Stimulated activated CD8-positive, alpha-beta memory T cell treated with anti-CD3 and anti-CD28 coated beads, Interleukin-4, amount 100 ng/mL, for 48 hours (primary cell): ENCODE measurements at regions not wholly inside any gene's neighbourhood (a gene's known extent, or its start where the extent isn't known, plus 50 kb on each side); places are given as distances from the start of the nearest gene placed in this dataset.

Source experiments
- DNase-seq: peaks from one replicate; pipeline ENCODE4 v3.0.0-alpha.2; 2020

DNA sequence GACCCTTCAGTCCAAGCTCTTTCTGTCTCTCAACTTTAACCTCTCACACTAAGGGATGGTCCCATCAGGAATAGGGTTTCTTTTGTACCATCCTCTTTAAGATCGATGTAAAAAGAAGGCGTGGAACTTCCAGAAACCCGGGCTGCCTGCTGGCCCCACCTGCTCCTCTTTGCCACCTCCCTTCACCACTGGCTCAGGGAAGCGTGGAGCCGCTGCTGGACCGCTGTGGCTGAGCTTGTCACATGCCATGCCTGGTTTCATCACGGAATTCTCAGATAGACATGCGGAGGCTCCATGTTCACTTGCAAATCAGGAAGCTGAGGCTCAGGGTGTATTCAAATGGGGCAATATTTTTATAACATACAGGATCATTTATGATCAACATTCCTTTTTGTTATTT, 399.7 kb downstream of the BRD1 start:
- no peak for DNase-seq

DNA sequence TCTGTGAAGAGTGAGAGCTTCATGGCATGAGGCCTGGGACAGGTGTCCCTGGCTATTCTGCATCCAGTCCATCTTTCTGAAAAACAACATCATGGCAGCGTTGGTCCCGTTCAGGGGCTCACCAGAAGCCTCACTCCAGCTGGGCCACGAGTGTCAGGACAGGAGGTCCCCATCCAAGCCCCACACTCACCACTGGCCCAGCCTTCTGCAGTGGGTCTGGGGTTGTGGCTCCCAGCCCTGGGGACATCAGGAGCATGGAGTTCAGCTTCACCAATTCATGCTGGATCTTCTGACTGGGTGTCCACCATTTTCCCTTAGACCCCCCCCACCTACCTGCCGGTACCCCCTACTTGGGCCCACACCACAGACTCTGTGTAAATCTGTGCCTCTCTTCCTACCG, 400.3 kb downstream of the BRD1 start:
- DNase-seq, result no peak

DNA sequence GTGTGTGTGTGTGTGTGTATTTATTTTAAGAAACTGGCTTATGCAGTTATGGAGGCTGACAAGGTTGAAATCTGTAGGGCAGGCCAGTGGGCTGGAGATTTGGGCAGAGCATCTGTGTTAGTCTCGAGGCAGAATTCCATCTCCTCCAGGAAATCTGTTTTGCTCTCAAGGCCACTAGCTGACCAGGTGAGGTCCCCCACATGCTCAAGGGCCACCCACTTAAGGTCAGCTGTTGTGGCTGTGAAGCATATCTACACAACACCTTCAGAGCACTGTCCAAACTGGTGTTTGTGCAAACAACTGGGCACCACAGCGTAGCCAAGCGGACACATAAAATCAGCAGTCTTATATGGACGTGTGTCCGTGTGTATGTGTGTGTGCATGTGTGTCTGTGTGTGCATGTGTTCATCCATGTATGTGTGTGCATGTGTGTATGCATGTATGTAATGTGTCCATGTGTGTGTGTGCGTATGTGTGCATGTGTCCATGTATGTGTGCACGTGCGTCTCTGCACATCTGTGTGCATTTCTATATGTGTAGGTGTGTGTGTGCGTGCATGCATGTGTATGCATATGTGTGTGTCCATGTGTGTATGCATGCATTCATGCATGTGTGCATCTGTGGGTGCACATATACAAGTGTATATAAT, 400.9 kb downstream of the BRD1 start:
- no peak for DNase-seq

DNA sequence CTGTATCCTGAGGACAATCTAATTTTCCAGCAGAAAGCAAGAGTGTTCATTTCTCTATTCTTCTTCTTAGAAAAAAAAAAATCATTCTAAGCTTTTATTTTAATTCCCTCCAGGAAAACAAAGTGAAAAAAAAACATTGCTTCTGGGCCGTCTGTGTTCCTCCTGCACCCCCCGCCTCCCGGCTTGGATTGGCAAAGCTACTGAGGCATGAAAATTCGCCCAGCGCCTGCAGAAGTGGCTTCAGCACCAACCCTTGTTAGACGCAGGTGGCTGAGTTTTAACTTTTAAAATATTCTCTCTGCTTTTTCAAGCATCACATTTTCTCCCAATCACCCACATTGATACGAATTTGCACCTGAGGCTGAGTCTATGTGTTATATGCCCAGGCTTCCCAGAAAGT, 401.6 kb downstream of the BRD1 start:
- no peak for DNase-seq

DNA sequence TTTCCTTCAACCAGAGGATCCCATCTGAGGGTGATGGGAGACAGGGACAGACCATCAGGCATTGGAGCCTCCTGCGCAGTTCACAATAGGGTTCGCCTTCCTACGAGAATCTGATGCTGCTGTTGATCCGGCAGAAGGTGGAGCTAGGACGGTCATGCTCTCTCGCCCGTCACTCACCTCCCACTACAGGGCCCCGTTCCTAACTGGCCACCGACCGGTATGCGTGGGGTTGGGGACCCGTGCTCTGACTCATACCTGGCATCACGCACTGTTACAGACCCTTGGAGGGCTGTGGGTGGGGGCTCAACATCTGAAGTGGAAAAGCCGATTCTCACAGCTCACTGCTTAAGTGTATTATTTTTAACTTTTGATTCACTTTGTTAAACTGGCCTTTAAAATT, 402.3 kb downstream of the BRD1 start:
- no peak for DNase-seq

DNA sequence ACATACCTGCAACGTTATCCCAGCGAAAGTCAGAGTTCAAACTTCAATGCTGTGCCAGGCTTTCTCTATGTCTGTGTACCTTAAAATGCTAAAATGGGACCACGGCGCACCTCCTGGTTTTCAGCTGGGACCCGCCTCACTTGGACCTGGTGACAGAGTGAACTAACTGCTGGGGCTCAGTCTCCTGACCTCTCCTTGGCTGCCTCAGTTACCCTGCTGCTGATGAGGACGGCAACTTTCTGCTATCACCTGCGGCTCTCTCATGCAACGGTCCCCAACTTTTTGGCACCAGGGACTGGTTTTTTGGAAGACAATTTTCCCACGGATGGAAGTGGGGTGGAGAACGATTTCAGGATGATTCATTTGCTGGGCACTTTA, 402.8 kb downstream of the BRD1 start:
- DNase-seq, result no peak

DNA sequence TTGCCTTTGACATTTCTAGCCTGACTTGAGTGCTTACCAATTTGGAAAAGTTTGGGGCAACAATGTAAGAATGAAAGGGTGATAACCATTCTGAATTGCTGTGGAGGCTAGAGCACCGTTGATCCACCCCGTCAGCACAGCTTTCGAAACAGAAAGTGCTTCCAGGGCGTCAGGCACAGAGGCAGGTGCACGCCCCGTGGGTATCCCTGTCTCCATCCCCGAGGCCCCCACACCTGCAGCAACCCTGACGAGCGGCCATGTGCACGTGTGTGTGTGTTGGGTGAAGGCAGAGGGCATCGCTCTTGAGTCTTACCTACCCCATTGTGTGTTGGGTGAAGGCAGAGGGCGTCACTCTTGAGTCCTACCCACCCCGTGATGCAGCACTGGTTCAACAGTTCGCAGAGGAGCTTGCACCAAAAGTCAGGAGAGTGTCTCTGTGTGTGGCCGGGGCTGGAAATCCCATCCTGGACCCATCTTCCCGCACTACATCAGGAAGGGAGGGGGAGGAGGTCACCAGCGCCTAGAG, 404.5 kb downstream of the BRD1 start:
- no peak for DNase-seq

DNA sequence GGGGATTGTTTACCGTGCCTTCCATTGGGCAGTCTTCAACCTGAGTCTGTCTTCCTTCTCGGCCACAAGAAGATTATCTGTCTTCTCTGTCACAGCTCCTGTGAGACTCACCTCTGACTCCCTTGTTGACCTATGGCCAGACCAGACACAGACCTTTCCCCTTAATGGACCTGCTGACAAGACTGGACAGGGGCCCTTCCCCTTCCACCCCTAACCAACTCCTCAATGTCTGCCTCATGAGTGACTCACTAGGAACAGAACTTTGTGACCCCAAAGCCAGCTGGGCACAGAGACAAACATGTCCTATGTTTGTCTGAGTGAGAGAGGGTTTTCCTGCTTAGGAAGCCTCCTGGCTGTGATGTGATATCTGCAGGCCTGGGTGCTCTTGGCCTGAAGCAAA, 405.0 kb downstream of the BRD1 start:
- no peak for DNase-seq

DNA sequence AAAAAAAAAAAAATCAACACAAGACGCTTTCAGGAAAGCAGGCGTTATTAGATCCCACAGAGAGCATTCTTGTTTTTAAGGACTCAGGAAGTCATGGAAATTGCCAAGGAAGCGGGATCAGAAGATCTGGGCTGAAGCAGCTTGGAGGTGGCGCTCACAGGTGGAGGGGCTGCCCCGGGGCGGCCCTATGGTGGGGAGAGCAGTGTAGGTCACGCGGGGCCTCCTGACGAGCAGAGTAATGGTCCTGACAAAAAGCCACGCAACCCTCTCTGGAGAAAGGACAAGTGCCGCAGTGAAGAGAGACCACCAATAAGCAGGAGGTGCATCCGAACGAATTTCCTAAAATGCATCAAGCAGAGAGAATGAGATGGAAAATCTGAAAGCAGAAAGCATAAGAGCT, 407.0 kb downstream of the BRD1 start:
- no peak for DNase-seq

DNA sequence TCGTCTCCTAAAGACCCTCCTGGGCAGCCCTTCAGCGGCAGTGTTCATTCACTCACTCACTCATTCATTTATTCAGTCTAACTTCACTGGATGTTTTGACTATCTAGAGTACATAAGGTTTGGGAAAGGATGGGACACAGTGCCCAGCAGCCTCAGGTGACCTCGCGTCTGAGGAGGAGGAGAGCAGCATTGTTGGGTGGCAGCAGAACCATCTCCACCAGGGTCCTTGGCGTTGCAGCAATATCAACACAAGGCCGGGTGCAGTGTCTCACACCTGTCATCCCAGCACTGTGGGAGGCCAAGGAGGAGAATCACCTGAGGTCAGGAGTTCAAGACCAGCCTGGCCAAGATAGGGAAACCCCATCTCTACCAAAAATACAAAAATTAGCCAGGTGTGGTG, 408.0 kb downstream of the BRD1 start:
- DNase-seq, result no peak

DNA sequence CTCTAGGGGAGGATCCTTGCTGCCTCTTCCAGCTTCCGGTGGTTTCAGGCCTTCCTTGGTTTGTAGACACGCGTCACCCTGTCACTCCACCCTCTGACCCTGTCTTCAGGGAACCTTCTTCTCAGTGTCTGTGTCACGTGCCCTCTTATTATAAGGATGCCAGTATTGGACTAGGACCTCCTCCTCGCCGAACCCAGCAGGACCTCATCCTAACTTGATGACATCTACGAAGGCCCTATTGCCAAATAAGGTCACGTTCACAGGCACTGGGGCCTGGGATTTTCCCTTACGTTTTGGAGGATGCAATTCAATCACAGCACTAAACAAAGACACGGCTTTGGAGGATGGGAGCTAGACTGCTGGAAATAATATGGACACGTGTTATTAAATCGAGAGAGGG, 408.7 kb downstream of the BRD1 start:
- no peak for DNase-seq

DNA sequence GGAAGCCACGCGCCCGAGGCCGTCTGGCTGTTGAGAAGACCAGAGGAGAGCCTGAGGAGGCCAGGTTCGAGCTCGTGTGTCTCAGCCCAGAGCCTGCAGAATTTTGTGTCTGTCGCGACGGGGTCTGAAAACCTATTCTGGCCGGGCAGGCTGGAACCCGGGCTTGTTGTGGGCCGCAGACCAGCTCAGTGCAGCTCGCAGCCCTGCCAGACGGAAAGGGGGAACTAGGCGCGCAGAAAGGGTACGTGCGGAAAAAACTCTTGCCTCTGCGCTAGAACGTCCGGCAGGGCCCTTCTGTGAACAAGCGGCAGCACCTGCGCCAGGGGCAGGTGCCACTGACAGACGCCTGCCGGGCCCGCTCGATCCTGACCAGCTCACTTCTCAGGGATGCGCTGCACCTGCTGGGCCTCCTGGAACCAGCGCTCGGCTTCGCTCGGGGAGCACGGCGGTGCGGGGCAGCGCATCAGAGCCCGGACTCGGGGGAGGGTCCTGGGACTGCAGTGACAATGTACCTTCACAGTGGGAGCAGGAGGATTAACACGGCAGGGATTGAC, 409.3 kb downstream of the BRD1 start:
- no peak for DNase-seq

DNA sequence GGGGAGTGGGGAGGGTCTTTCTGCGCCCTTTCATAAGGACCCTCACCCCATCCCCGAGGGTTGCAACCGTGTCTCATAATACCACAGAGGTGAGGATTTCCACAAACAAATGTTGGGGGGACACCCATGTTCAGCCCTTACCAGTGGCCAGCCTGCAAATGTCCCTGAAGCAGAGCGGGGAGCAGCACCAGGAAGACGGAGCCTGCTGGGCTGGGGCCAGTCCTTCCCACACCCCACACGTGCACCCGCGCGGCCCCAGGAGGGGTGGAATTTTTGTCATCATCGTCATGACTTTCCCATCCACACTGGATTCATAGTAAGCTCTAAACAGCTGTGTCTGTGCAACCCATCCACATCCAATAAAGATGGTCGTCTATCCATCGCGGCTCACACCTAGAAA, 409.8 kb downstream of the BRD1 start:
- DNase-seq, result no peak

DNA sequence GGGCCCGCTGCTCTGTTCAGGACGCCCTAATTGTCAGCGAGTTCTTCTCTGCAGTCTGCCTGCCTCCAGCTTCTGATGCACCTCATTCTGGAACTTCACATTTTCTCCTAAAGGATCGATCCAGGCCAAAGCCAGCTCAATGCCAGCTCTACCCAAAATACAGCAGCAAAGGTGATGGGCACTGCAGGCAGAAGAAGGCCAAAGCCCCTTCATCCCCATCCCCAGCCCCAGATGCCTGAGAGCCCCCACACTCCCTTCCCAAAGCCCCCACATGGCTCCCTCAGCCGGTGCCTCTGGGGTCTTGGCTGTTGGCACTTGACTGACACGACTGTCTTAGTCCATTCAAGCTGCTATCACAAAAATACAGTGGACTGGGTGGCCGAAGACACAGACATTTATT, 410.3 kb downstream of the BRD1 start:
- no peak for DNase-seq

DNA sequence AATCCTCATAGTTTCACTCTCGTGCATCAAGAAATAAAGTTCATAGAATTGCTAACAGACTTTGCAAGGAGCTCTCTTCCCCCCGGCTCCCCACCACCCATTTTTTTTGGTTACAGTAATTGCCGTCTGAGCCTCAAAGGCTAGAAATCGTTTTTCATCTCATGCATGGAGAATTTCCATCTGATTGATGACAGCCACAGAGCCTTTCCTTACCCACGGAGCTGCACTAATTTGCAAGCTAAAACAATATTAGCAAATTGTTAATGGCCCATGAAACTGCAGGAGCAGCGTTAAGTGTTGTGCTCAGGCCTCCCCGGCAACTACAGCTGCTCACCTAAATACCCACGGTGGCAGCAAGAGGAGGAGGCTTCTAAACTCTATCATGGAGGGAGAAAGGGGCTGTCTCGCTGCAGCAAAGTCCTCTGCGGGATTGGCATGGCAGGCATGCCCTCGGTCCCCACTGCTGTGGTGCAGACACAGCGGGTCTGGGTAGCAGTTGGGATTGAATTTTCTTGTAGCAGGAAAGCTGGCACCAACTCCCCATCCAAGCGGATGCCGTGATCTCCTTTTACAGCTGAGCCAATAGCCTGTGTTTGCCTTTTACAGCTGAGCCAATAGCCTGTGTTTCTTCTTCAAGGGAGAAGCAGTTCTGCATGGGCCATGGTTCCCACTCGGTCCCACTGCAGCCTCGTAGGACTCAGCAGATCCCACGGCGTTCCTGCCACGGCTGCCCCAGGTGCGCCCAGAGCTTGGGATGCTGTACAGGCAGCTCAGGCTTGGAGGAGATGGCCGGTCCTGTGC, 412.3 kb downstream of the BRD1 start:
- no peak for DNase-seq

DNA sequence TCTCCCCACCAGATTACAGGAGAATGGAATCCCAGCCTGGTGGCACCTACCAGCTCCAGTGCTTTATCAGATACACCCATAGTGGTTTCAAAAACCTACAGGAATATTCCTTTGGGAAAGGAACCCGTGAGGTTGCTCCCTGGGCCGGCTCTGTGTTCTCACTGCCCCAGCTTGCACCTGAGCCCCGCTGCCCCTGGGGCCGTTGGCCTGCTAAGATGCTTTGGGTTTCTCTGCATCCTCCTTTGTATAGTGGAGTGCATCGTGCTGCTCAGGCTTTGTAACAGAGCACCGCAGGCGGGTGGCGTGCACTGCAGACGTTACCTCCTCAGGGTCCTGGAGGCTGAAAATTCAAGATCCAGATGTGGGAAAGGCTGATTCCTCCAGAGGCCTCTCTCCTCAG, 414.1 kb downstream of the BRD1 start:
- DNase-seq, result no peak

DNA sequence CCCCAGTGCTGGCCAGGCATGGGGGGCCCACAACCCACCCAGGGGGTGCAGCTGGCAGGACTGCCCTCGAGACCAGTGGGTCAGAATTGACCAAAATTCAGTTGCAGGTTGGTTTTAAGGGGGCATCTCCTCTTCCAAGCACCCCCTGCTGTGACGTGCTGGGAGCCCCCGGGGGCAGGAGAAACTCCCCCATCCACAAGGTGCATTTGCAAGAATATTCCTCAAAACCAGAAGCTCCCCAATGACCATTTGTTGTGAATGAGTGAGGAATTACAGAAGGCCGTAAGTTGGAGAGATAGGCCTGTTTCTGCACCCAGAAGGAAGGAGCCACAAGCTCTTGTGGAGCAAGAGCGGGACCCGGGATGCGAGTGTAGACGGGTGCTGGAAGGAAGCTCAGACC, 414.5 kb downstream of the BRD1 start:
- DNase-seq, result no peak

DNA sequence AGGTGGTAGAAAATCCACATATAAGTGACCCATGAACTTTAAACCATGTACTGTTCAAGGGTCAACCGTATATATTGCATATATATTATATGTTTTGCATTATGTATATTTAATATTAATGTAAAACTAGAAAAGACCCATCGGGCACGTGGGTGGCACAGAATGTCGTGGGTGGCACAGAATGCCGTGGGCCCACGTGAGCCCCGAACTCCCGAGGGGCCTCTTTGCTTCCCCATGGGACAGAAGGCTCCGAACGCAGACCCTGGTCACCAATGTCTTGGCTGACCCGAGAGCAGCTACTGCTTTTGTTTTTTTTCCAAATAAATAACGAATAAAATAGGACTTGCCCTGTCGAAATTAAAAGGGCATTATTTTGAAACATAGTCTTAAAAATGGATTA, 415.4 kb downstream of the BRD1 start:
- no peak for DNase-seq

DNA sequence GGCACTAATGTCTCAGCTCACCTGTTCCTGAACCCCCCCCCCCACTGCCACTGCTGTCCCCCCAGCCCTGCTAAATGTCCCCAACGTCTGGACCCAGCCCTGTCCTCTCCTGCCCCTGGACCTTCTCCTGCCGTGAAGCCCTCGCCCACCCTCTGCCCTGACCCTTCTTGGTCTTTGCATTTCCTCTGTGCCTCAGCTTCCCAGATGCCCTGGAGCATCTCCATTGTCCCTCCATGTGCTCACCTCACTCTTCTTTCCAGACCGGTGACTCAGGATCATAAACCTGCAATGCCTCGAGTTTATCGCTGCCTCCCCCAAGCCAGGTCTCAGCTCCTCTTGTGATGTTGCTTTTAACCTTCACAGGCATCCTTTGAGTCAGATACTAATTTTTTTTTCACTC, 416.4 kb downstream of the BRD1 start:
- no peak for DNase-seq

DNA sequence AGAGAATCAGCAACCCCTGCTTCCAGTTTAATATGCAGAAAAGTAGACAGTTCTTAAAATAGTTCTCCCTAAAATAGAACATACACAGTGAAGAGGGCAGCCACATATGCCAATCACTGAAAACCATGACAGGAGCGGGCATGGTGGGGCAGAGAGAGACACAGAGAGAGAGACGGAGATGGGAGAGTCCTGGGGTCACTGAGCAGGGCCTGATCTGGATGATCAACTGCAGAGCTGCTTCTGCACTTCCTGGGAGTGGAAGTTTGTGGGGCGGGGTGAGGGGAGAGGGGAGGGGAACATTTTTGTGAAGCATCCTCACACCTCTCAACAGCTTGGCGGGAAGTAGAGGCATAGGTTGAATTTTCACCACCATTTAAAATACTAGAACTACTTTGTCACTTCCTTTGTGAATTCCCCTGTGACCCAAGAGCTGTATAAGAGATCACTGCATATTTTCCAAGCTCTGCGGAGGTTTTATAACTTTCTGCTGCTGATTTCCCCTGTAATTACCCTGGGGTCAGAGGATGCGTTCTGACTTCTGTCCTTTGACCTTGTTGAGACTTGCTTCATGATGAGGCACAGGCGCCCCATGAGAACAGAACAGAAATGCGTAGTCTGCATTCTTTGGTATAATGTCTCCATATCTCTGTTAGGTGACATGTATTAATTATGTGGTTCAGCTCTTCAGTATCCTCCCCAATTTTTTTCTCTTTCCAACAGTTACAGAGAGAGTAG, 419.4 kb downstream of the BRD1 start:
- DNase-seq, result no peak

DNA sequence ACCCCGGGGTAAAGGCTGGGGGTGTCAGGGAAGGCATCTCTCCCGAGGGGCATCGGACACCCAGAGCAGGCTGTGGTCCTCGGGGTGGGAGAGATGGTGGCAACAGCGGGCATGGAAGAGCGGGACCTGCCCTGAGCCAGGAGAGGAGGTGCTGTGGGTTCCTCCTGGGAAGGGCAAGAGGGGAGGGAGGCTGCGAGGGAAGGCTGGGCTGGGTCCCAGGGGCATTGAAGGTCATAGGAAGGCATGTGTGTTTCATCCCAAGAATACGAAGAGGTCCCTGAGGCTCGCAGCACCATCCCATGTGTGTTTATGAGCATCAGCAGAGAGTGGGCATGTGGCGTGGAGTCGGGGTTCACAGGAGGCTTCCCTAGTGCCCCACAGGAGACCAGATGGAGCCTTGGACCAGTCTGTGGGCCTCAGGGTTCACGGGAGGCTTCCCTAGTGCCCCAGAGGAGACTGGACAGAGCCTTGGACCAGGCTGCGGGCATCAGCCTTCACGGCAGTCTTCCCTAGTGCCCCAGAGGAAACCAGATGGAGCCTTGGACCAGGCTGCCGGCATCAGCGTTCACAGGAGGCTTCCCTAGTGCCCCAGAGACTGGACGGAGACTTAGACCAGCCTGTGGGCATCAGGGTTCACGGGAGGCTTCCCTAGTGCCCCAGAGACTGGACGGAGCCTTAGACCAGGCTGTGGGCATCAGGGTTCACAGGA, 420.6 kb downstream of the BRD1 start:
- no peak for DNase-seq

DNA sequence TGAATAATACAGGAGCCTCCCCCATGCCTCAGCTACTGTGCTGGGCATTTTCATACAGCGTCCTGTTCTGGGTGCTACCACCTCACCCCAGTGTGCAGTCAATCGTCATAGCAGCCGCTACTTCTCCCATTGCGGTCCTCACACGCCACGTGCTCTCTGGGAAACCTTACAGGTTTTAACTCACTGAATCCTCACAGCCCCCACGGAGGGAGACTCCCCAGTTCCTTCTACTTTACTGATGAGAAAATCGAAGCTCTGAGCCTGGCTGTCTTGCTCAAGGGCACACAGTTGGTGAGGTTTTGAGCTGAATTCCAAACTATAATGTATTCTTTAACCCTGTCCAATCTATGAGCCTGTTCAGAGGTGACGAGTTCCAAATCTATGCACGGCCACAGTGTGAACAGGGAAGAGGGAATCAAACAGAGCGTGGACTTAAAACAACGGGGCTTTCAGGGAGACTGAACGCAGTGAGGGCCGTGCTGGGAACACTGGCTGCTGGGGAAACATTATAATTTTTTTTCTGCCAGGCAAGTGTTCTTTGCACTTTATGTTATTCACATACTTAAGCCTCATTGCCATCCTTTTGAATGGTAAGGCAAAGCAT, 421.5 kb downstream of the BRD1 start:
- no peak for DNase-seq

DNA sequence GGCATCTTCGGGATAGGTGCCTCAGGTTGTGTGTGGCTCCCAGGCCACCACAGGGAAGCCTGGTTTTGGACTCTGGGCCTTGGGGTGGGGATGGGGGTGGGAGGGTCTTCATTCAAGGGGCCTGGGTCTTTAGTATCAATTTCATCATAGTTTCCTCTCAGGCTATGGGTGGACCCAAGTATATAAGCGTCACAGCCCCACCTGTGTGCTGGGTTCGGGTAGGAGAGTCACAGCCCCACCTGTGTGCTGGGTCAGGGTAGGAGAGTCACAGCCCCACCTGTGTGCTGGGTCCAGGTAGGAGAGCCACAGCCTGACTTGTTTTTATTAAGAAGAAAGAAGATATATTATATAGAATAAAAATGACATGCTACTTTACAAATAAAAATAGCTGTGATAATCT, 422.1 kb downstream of the BRD1 start:
- no peak for DNase-seq
